Neuronal stem cell (in vitro differentiated cells): ENCODE measurements at regions not wholly inside any gene's neighbourhood (a gene's known extent, or its start where the extent isn't known, plus 50 kb on each side); places are given as distances from the start of the nearest gene placed in this dataset.

Experiments used
- DNase-seq: peaks from one replicate; pipeline ENCODE4 v3.0.0-alpha.2; 2013; ENCODE audit warnings: low spot score
- H2AFZ ChIP-seq: one replicate; pipeline ENCODE4 v1.6.1; 2013; ENCODE audit warnings: mild to moderate bottlenecking, low read length, inconsistent platforms
- H2AK5ac ChIP-seq: 2 replicates; pipeline ENCODE4 v1.6.1; 2013; ENCODE audit warnings: low read depth, mild to moderate bottlenecking, inconsistent platforms, low read length, moderate library complexity, mixed read lengths
- H2BK120ac ChIP-seq: 2 replicates; pipeline ENCODE4 v1.6.1; 2013; ENCODE audit warnings: low read depth, mild to moderate bottlenecking, inconsistent platforms, low read length, moderate library complexity, mixed read lengths
- H2BK12ac ChIP-seq: one replicate; pipeline ENCODE4 v1.6.1; 2013; ENCODE audit warnings: low read length, inconsistent platforms
- H2BK15ac ChIP-seq: 2 replicates; pipeline ENCODE4 v1.6.1; 2013; ENCODE audit warnings: mild to moderate bottlenecking, low read length, inconsistent platforms, mixed read lengths
- H2BK5ac ChIP-seq: one replicate; pipeline ENCODE4 v1.6.1; 2013; ENCODE audit warnings: inconsistent platforms, mild to moderate bottlenecking, low read length, moderate library complexity
- H3K14ac ChIP-seq: one replicate; pipeline ENCODE4 v1.6.1; 2013; ENCODE audit warnings: low read length, inconsistent platforms
- H3K18ac ChIP-seq: 2 replicates; pipeline ENCODE4 v1.6.1; 2013; ENCODE audit warnings: low read length, inconsistent platforms
- H3K23ac ChIP-seq: 2 replicates; pipeline ENCODE4 v1.6.1; 2013; ENCODE audit warnings: low read depth, mild to moderate bottlenecking, mixed read lengths, low read length, inconsistent platforms; ENCODE audit not compliant: poor library complexity
- H3K27ac ChIP-seq: replicated peaks from 3 replicates; pipeline ENCODE4 v1.5.1; 2013; ENCODE audit warnings: low read length, inconsistent platforms
- H3K27me3 ChIP-seq, 3 experiments: 2 replicates each; pipeline ENCODE4 v1.6.1; 2013; ENCODE audit warnings: low read length in 3 of 3, mild to moderate bottlenecking in 2 of 3, inconsistent platforms in 1 of 3, low read depth in 1 of 3, mixed read lengths in 1 of 3, moderate library complexity in 1 of 3; ENCODE audit not compliant: control insufficient read depth in 3 of 3, insufficient read depth in 3 of 3
- H3K36me3 ChIP-seq, 2 donors: replicated peaks in 1 of 2; 2 replicates each; pipeline ENCODE4 v1.6.1; 2013; ENCODE audit warnings: low read length in 2 of 2; ENCODE audit not compliant: control insufficient read depth in 2 of 2, insufficient read depth in 2 of 2
- H3K4ac ChIP-seq: 2 replicates; pipeline ENCODE4 v1.6.1; 2013; ENCODE audit warnings: inconsistent platforms, mild to moderate bottlenecking, low read length, moderate library complexity
- H3K4me1 ChIP-seq, 2 donors: 1 replicate in 1 of 2; 2 replicates in 1 of 2; pipeline ENCODE4 v1.6.1; 2013; ENCODE audit warnings: low read length in 2 of 2, low read depth in 1 of 2; ENCODE audit not compliant: control insufficient read depth in 2 of 2, insufficient read depth in 1 of 2
- H3K4me2 ChIP-seq: one replicate; pipeline ENCODE4 v1.6.1; 2013; ENCODE audit warnings: mild to moderate bottlenecking, low read length, inconsistent platforms; ENCODE audit not compliant: insufficient read depth, poor library complexity, severe bottlenecking
- H3K4me3 ChIP-seq, 2 donors: 2 replicates each; pipeline ENCODE4 v1.5.1; 2013; ENCODE audit warnings: low read length in 2 of 2, mild to moderate bottlenecking in 2 of 2, inconsistent platforms in 1 of 2, moderate library complexity in 1 of 2
- H3K79me1 ChIP-seq: one replicate; pipeline ENCODE4 v1.6.1; 2013; ENCODE audit warnings: low read depth, mild to moderate bottlenecking, inconsistent platforms, low read length, moderate library complexity
- H3K9ac ChIP-seq: one replicate; pipeline ENCODE4 v1.6.1; 2013; ENCODE audit warnings: mild to moderate bottlenecking, low read depth, low read length, inconsistent platforms; ENCODE audit not compliant: poor library complexity
- H3K9me3 ChIP-seq, 2 donors: replicated peaks in 1 of 2; 2 replicates each; pipeline versions ENCODE3 to v1.6.1; 2013; ENCODE audit warnings: low read length in 2 of 2, mild to moderate bottlenecking in 2 of 2, inconsistent platforms in 1 of 2, low read depth in 1 of 2, mixed read lengths in 1 of 2, moderate library complexity in 1 of 2; ENCODE audit not compliant: control insufficient read depth in 2 of 2, insufficient read depth in 1 of 2
- H4K8ac ChIP-seq: one replicate; pipeline ENCODE4 v1.6.1; 2013; ENCODE audit warnings: low read depth, mild to moderate bottlenecking, inconsistent platforms, low read length, moderate library complexity
- H4K91ac ChIP-seq: one replicate; pipeline ENCODE4 v1.6.1; 2013; ENCODE audit warnings: low read length, low read depth, mild to moderate bottlenecking, inconsistent platforms; ENCODE audit not compliant: poor library complexity
- WGBS, 2 donors: extraction: QIAGEN DNeasy Blood & Tissue Kit; methylation state at CpG; one replicate each; pipeline ENCODE4 v1.1.7; 2013; ENCODE audit warnings: missing lambda C conversion rate in 2 of 2, mixed read lengths in 1 of 2; ENCODE audit not compliant: insufficient read length in 2 of 2, insufficient replicate concordance in 1 of 2; ENCODE audit errors: extremely low coverage in 2 of 2; 5-methylcytosine and 5-hydroxymethylcytosine counted together

- Histone ChIP-seq H2BK120ac (no peak overlapping the region), H2BK15ac (no peak overlapping the region), H3K9ac (no peak overlapping the region), H3K23ac (no peak overlapping the region), H2BK5ac (no peak overlapping the region), H4K91ac (no peak overlapping the region), H3K27ac (no peak overlapping the region), H3K79me1 (no peaks in the 10 kb centered on the region), H2BK12ac (no peak overlapping the region), H2AK5ac (peak overlapping the region; percentile 67), H3K36me3 (no peaks in the 10 kb centered on the region), H4K8ac (no peak overlapping the region), H3K4me3 (no peak overlapping the region), H3K4me1 (no peaks in the 10 kb centered on the region), H3K27me3 (peaks cover 0 to 8% (median 0%) of the 10 kb centered on the region in 3 experiments), H3K18ac (no peak overlapping the region), H3K9me3 (no peaks in the 10 kb centered on the region), H3K4me2 (no peak overlapping the region), H2AFZ (no peak overlapping the region), H3K14ac (no peak overlapping the region), H3K4ac (no peak overlapping the region)
- DNase-seq = no peak
- WGBS, 2 donors = no CpG with 5 or more reads among the region's 10 CpGs
Measured at GRCh38 chr5:2003206-2003605, 120.5 kb upstream of the IRX4 start.

GRCh38 chr5:2001300-2001699, 118.6 kb upstream of the IRX4 start:
- Histone ChIP-seq H3K4me3 (no peak overlapping the region), H3K4me2 (no peak overlapping the region), H3K9ac (no peak overlapping the region), H2BK120ac (no peak overlapping the region), H3K4me1 (no peaks in the 10 kb centered on the region), H3K9me3 (peaks cover 0 to 3% of the 10 kb centered on the region in 2 donors), H3K4ac (no peak overlapping the region), H4K91ac (no peak overlapping the region), H3K18ac (no peak overlapping the region), H3K36me3 (no peaks in the 10 kb centered on the region), H2BK5ac (no peak overlapping the region), H4K8ac (no peak overlapping the region), H2AK5ac (no peak overlapping the region), H3K79me1 (no peaks in the 10 kb centered on the region), H3K23ac (no peak overlapping the region), H3K14ac (no peak overlapping the region), H3K27ac (no peak overlapping the region), H2BK12ac (no peak overlapping the region), H3K27me3 (peaks cover 0 to 8% (median 2%) of the 10 kb centered on the region in 3 experiments), H2AFZ (no peak overlapping the region), H2BK15ac (no peak overlapping the region)
- no peak for DNase-seq
- WGBS, 2 donors = no CpG with 5 or more reads among the region's 12 CpGs

- no peaks in the 10 kb centered on the region for H3K4me1 ChIP-seq
- no peak overlapping the region for H3K4ac ChIP-seq
- H2BK5ac ChIP-seq = no peak overlapping the region
- H3K27ac ChIP-seq = no peak overlapping the region
- no peak overlapping the region for H4K91ac ChIP-seq
- H3K9me3 ChIP-seq = peaks cover 0 to 3% of the 10 kb centered on the region in 2 donors
- no peak for DNase-seq
- no peak overlapping the region for H2AK5ac ChIP-seq
- H3K79me1 ChIP-seq = no peaks in the 10 kb centered on the region
- no peak overlapping the region for H2AFZ ChIP-seq
- peak overlapping the region; percentile 47 for H3K23ac ChIP-seq
- no peak overlapping the region for H3K9ac ChIP-seq
- WGBS, 2 donors = no CpG with 5 or more reads among the region's 12 CpGs
- no peak overlapping the region for H2BK12ac ChIP-seq
- no peak overlapping the region for H4K8ac ChIP-seq
- H3K27me3 ChIP-seq = peaks cover 0 to 8% (median 2%) of the 10 kb centered on the region in 3 experiments
- H2BK15ac ChIP-seq = no peak overlapping the region
- H3K14ac ChIP-seq = no peak overlapping the region
- H3K4me3 ChIP-seq = no peak overlapping the region
- no peak overlapping the region for H2BK120ac ChIP-seq
- H3K18ac ChIP-seq = no peak overlapping the region
- H3K36me3 ChIP-seq = no peaks in the 10 kb centered on the region
- no peak overlapping the region for H3K4me2 ChIP-seq
Measured at GRCh38 chr5:2000591-2000990, 117.9 kb upstream of the IRX4 start.

- H2BK15ac ChIP-seq = no peak overlapping the region
- no peak overlapping the region for H2BK120ac ChIP-seq
- H3K9ac ChIP-seq = no peak overlapping the region
- no peak overlapping the region for H3K4me2 ChIP-seq
- no peak overlapping the region for H2BK12ac ChIP-seq
- H3K9me3 ChIP-seq = peaks cover 0 to 3% of the 10 kb centered on the region in 2 donors
- H3K14ac ChIP-seq = no peak overlapping the region
- no peaks in the 10 kb centered on the region for H3K36me3 ChIP-seq
- H2AFZ ChIP-seq = no peak overlapping the region
- DNase-seq = no peak
- H3K4me1 ChIP-seq = no peaks in the 10 kb centered on the region
- no peak overlapping the region for H3K4ac ChIP-seq
- WGBS, 2 donors = no CpG with 5 or more reads among the region's 6 CpGs
- no peak overlapping the region for H3K4me3 ChIP-seq
- H4K8ac ChIP-seq = no peak overlapping the region
- H3K18ac ChIP-seq = no peak overlapping the region
- H3K27ac ChIP-seq = no peak overlapping the region
- H2AK5ac ChIP-seq = no peak overlapping the region
- no peaks in the 10 kb centered on the region for H3K79me1 ChIP-seq
- H3K23ac ChIP-seq = no peak overlapping the region
- H2BK5ac ChIP-seq = no peak overlapping the region
- peaks cover 0 to 8% (median 2%) of the 10 kb centered on the region in 3 experiments for H3K27me3 ChIP-seq
- H4K91ac ChIP-seq = no peak overlapping the region
Measured at GRCh38 chr5:1999794-2000193, 117.1 kb upstream of the IRX4 start.
